H1 (cell line): ENCODE measurements at regions not wholly inside any gene's neighbourhood (a gene's known extent, or its start where the extent isn't known, plus 50 kb on each side); places are given as distances from the start of the nearest gene placed in this dataset.

Experiments
- CTCF ChIP-seq, 3 experiments: IDR thresholded peaks; 1 replicate in 2 of 3; 2 replicates in 1 of 3; pipeline versions ENCODE4 v1.5.1 to v1.6.1; 2011; ENCODE audit warnings: low read length in 3 of 3, mild to moderate bottlenecking in 3 of 3, inconsistent platforms in 2 of 3, low read depth in 1 of 3, moderate library complexity in 1 of 3; ENCODE audit not compliant: insufficient read depth in 1 of 3; ENCODE audit errors: control extremely low read depth in 1 of 3
- FOSL1 ChIP-seq: IDR thresholded peaks from 2 replicates; pipeline ENCODE4 v1.6.1; 2011; ENCODE audit warnings: mild to moderate bottlenecking, low read depth, low read length, moderate library complexity; ENCODE audit not compliant: insufficient read depth
- TAF1 ChIP-seq: IDR thresholded peaks from 2 replicates; pipeline ENCODE4 v1.6.1; 2011; ENCODE audit warnings: mild to moderate bottlenecking, low read depth, low read length

DNA sequence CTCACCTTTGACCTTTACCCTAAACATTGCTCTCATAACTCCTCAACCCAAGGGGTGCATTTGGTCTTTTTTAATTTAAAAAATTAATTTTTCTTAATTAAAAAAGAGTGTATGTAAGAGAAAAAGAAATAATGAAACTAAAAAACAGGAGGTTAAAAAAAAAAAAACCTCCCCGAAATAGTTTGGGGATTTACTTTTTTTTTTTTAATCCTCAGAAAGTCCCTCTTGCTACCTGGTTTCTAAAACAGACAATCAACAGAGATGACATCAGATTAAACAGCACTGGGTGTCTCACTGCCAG is 301.3 kb downstream of the SOX9 start:
- no peak for TF ChIP-seq CTCF (IDR thresholded peaks at IDR 0.05; ENCODE audit: control extremely low read depth in 1 of 3, insufficient read depth in 1 of 3, low read depth in 1 of 3, low read length in 3 of 3)
- no peak for TF ChIP-seq TAF1
- TF ChIP-seq FOSL1, result no peak
